ENCODE measurements at regions not wholly inside any gene's neighbourhood (a gene's known extent, or its start where the extent isn't known, plus 50 kb on each side); places are given as distances from the start of the nearest gene placed in this dataset.

DNA sequence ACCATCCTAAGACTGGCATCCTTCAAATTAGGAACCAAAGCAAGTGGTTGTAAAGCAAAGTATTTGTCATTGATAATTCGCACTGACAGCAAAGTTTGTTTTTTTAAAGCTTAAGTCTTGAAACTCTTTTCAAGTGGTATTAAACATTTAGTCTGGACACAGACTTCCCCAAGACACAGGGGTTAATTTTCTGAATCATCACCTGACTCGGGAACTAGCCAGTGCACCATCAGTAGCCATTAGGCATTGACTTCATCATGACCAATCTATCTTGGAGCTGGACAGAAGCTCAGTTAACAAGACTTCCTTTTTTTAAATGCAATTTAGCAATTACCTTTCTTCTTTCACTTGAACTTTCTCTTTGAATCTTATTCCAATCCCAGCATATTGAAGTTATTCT is 210.6 kb downstream of the ZNF365 start:
- TF ChIP-seq CTCF (IDR thresholded peaks at IDR 0.05) (no peak), POLR2A (IDR thresholded peaks at IDR 0.05) (no peak)

Measured in body of pancreas (tissue), 4 donors.